GM06990 (cell line): ENCODE measurements at regions not wholly inside any gene's neighbourhood (a gene's known extent, or its start where the extent isn't known, plus 50 kb on each side); places are given as distances from the start of the nearest gene placed in this dataset.

Experiments
- DNase-seq: peaks from one replicate; pipeline ENCODE4 v3.0.0-alpha.2; 2011; ENCODE audit not compliant: insufficient read length; ENCODE audit errors: extremely low read depth
- H3K27me3 ChIP-seq: replicated peaks from 2 replicates; pipeline ENCODE4 v1.6.0; 2011; ENCODE audit warnings: low read length; ENCODE audit not compliant: control insufficient read depth, insufficient read depth
- H3K36me3 ChIP-seq: 2 replicates; pipeline ENCODE4 v1.5.1; 2011; ENCODE audit warnings: low read length; ENCODE audit not compliant: control insufficient read depth, insufficient read depth
- H3K4me3 ChIP-seq: replicated peaks from 2 replicates; pipeline ENCODE4 v1.5.1; 2011; ENCODE audit warnings: low read depth, mild to moderate bottlenecking, control low read depth, low read length
- TF ChIP-seq, protein P1 (sequence below): IDR thresholded peaks from 2 replicates; pipeline ENCODE4 v1.5.1; 2011; ENCODE audit warnings: low read length, control low read depth, mild to moderate bottlenecking, inconsistent platforms; ENCODE audit not compliant: insufficient read depth, poor library complexity, severe bottlenecking

DNA sequence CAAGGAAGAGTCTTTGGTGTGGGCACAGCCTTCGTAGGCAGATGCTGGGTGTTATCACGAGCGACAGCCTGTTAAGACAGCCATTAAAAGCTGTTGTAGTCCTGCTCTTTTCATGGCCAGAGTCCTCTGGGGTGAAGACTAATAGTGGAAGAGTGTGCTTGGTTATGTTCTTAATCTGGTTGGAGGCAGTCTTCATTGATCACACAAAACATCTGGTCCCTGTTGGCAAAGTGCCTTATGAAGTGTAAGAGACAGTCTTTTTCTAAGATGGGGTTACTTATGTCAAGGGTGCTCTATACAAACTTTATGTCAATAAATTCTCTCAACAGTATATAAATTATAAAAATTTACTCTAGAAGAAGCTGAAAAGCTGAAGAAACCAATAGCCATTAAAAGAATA, 280.4 kb downstream of the CAAP1 start:
- Histone ChIP-seq H3K36me3 (no peaks in the 10 kb centered on the region), H3K27me3 (no peaks in the 10 kb centered on the region)
- TF ChIP-seq, protein P1, sequence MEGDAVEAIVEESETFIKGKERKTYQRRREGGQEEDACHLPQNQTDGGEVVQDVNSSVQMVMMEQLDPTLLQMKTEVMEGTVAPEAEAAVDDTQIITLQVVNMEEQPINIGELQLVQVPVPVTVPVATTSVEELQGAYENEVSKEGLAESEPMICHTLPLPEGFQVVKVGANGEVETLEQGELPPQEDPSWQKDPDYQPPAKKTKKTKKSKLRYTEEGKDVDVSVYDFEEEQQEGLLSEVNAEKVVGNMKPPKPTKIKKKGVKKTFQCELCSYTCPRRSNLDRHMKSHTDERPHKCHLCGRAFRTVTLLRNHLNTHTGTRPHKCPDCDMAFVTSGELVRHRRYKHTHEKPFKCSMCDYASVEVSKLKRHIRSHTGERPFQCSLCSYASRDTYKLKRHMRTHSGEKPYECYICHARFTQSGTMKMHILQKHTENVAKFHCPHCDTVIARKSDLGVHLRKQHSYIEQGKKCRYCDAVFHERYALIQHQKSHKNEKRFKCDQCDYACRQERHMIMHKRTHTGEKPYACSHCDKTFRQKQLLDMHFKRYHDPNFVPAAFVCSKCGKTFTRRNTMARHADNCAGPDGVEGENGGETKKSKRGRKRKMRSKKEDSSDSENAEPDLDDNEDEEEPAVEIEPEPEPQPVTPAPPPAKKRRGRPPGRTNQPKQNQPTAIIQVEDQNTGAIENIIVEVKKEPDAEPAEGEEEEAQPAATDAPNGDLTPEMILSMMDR, result no peak

DNA sequence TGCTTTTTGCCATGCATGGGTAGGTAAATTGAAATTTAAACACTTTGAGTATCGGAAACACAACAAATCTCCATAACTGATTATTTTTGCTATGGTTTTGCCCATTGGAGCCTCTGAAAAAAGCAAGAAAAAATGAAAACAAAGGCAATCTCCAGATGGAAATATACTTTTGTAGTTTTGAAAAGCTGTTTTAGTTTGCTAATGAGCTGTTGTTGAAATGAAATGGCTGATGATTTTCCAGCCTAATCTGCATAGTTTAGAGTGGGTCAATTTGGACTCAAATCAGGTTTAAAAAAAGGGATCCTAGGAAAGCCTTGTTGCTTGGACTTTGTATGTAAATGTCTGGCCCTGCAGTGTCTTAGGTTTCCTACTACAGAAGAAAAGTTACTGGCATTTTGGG, 285.8 kb downstream of the CAAP1 start:
- no peaks in the 10 kb centered on the region for H3K27me3 ChIP-seq
- H3K36me3 ChIP-seq, result no peaks in the 10 kb centered on the region
- DNase-seq, result no peak
- TF ChIP-seq, protein P1, result no peak
- no peak overlapping the region for H3K4me3 ChIP-seq

More for the DNA sequence above, 280.4 kb downstream of the CAAP1 start:
- H3K4me3 ChIP-seq, result no peak overlapping the region
- no peak for DNase-seq

DNA sequence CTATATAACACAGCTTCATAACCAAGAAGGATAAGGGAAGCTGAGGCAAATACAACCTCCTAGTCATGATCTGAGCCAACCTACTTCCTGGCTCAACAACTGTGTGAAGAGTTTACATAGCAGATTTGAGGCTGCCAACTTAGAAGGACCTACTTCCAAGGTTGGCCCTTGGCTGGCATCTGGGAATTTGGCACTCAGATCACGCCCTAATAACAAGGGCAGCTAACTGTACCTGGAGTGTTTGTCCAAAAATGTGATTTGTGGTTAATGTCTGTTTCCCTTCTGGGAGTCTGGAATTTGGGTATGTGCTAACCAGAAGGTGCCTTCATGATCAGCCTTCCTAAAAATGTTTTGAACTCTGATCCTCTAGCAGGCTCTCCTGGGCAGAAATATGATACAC, 287.2 kb downstream of the CAAP1 start:
- DNase-seq, result no peak
- Histone ChIP-seq H3K36me3 (no peaks in the 10 kb centered on the region), H3K4me3 (no peak overlapping the region), H3K27me3 (no peaks in the 10 kb centered on the region)
- TF ChIP-seq, protein P1, result no peak

DNA sequence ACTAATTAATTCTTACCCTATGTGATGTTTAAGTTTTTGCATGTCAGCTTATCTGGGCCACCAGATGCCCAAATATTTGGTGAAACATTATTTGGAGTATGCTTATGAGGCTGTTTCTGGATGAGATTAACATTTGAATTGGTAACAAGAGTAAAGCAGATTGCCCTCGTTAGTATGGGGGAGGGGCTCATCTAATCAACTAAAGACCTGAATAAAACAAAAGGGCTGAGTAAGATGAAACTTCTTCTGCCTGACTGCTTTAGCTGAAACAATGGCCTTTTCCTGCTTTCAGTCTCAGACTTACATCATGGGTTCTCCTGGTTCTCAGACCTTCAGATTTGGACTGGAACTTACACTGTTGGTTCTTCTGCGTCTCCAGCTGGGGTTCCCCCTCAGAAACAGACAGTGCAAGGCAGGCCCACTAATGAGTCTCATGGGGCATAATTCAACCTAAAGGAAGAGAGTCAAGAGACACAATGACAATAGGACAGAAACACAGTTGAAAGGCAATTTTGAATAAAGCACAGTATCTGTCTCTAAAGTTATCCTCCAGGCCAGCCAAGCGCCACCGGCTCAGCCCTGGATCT, 288.4 kb downstream of the CAAP1 start:
- H3K4me3 ChIP-seq, result no peak overlapping the region
- H3K36me3 ChIP-seq, result no peaks in the 10 kb centered on the region
- DNase-seq, result peak; percentile 65
- no peaks in the 10 kb centered on the region for H3K27me3 ChIP-seq
- TF ChIP-seq, protein P1, result no peak

DNA sequence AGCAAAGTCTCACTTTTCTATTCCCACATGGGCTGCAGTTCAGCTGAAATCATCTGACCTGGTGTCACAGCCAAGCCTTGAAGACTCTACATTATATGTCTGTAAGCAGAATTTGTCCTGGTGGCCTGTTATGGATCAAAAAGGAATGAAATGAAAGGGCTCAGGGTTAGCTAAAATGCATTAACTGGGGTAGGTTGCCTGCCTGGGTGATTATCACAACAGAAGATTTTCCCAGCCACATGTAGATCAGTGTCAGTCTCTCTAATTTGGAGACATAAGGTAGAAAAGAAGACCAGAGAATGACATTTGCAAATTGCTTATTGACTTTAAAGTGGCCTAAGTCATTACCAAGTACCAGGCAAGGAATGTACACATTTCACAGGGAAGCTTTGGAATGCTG, 289.0 kb downstream of the CAAP1 start:
- no peak overlapping the region for H3K4me3 ChIP-seq
- H3K27me3 ChIP-seq, result no peaks in the 10 kb centered on the region
- TF ChIP-seq, protein P1, result no peak
- H3K36me3 ChIP-seq, result no peaks in the 10 kb centered on the region
- DNase-seq, result no peak
